Ishikawa (cell line): ENCODE measurements at regions not wholly inside any gene's neighbourhood (a gene's known extent, or its start where the extent isn't known, plus 50 kb on each side); places are given as distances from the start of the nearest gene placed in this dataset.

Experiments
- CEBPB ChIP-seq: IDR thresholded peaks from 2 replicates; pipeline ENCODE4 v1.6.1; 2012
- CREB1 ChIP-seq: IDR thresholded peaks from 2 replicates; pipeline ENCODE4 v1.6.1; 2012; ENCODE audit warnings: low read depth
- EGR1 ChIP-seq: IDR thresholded peaks from 2 replicates; pipeline ENCODE4 v1.6.1; 2012
- EP300 ChIP-seq: IDR thresholded peaks from 2 replicates; pipeline ENCODE4 v1.6.1; 2012; ENCODE audit warnings: borderline replicate concordance
- FOXM1 ChIP-seq: IDR thresholded peaks from 2 replicates; pipeline ENCODE4 v1.6.1; 2012; ENCODE audit warnings: low read depth, borderline replicate concordance
- MAX ChIP-seq: IDR thresholded peaks from 2 replicates; pipeline ENCODE4 v1.6.1; 2012
- NFIC ChIP-seq: IDR thresholded peaks from 2 replicates; pipeline ENCODE4 v1.6.1; 2012
- RAD21 ChIP-seq: IDR thresholded peaks from 2 replicates; pipeline ENCODE4 v1.6.1; 2012; ENCODE audit warnings: low read depth
- REST ChIP-seq: IDR thresholded peaks from 2 replicates; pipeline ENCODE4 v1.6.1; 2012; ENCODE audit warnings: low read depth, mild to moderate bottlenecking
- TAF1 ChIP-seq: IDR thresholded peaks from 2 replicates; pipeline ENCODE4 v1.6.1; 2012; ENCODE audit warnings: low read depth, mild to moderate bottlenecking
- TCF12 ChIP-seq: IDR thresholded peaks from 2 replicates; pipeline ENCODE4 v1.6.1; 2012; ENCODE audit warnings: low read depth
- TEAD4 ChIP-seq: IDR thresholded peaks from 2 replicates; pipeline ENCODE4 v1.6.1; 2012
- USF1 ChIP-seq: IDR thresholded peaks from 2 replicates; pipeline ENCODE4 v1.6.1; 2012
- YY1 ChIP-seq: IDR thresholded peaks from 2 replicates; pipeline ENCODE4 v1.6.1; 2012; ENCODE audit warnings: low read depth
- ZBTB7A ChIP-seq: IDR thresholded peaks from 2 replicates; pipeline ENCODE4 v1.6.1; 2012; ENCODE audit warnings: low read depth

- no peak for TF ChIP-seq TEAD4
- no peak for TF ChIP-seq MAX
- TF ChIP-seq YY1 = no peak
Measured at GRCh38 chr4:189294574-189294973, 646.1 kb upstream of the FRG1 start.

GRCh38 chr4:189299706-189300105, 641.0 kb upstream of the FRG1 start:
- TF ChIP-seq TAF1 (no peak), CEBPB (no peak), NFIC (no peak), TEAD4 (no peak)

GRCh38 chr4:189301692-189302091, 639.0 kb upstream of the FRG1 start:
- no peak for TF ChIP-seq NFIC
- no peak for TF ChIP-seq TCF12
- TF ChIP-seq CEBPB = no peak
- no peak for TF ChIP-seq TEAD4
- no peak for TF ChIP-seq YY1
- no peak for TF ChIP-seq MAX
- TF ChIP-seq USF1 = no peak
- TF ChIP-seq EP300 = no peak
- no peak for TF ChIP-seq RAD21
- no peak for TF ChIP-seq EGR1
- TF ChIP-seq ZBTB7A = no peak
- no peak for TF ChIP-seq FOXM1

- TF ChIP-seq TAF1 = no peak
- no peak for TF ChIP-seq YY1
- no peak for TF ChIP-seq NFIC
Measured at GRCh38 chr4:189302719-189303118, 638.0 kb upstream of the FRG1 start.

GRCh38 chr4:189304167-189304566, 636.5 kb upstream of the FRG1 start:
- TF ChIP-seq EP300 (no peak), MAX (no peak), RAD21 (no peak), USF1 (no peak), TEAD4 (no peak), FOXM1 (no peak), EGR1 (no peak), TCF12 (no peak), REST (no peak), TAF1 (no peak), CREB1 (no peak), NFIC (no peak), ZBTB7A (no peak), CEBPB (no peak)

GRCh38 chr4:189304809-189305208, 635.9 kb upstream of the FRG1 start:
- no peak for TF ChIP-seq NFIC
- no peak for TF ChIP-seq CEBPB
- TF ChIP-seq EGR1 = no peak
- TF ChIP-seq REST = no peak
- TF ChIP-seq ZBTB7A = no peak
- TF ChIP-seq YY1 = no peak
- no peak for TF ChIP-seq TEAD4
- no peak for TF ChIP-seq CREB1
- TF ChIP-seq TCF12 = no peak
- TF ChIP-seq TAF1 = no peak
- TF ChIP-seq MAX = no peak
- no peak for TF ChIP-seq RAD21
- no peak for TF ChIP-seq FOXM1
- no peak for TF ChIP-seq USF1
- no peak for TF ChIP-seq EP300
